SK-N-SH (cell line): ENCODE measurements at regions not wholly inside any gene's neighbourhood (a gene's known extent, or its start where the extent isn't known, plus 50 kb on each side); places are given as distances from the start of the nearest gene placed in this dataset.

Experiments used
- CTCF ChIA-PET: fragments of 300-600, 350-600 bp; formaldehyde crosslinking; extraction: SDS; loops from one replicate; lab custom pipeline; 2021; lab: Yijun Ruan, JAX
- POLR2A ChIA-PET: fragments of 350-600 bp; sonication (Branson Sonifier 250); formaldehyde crosslinking; extraction: SDS; loops from one replicate; lab custom pipeline; 2020; ENCODE audit warnings: antibody characterized with exemption, inconsistent platforms; lab: Yijun Ruan, JAX
- DNase-seq: peaks from one replicate; pipeline ENCODE4 v3.0.0; 2012
- H2AFZ ChIP-seq: fragments of 200-600 bp; sonication (generic); 2 replicates; pipeline ENCODE4 v1.8.1; 2016; ENCODE audit warnings: antibody characterized with exemption, mild to moderate bottlenecking, low read depth
- H3F3A ChIP-seq: fragments of 200-600 bp; sonication (generic); replicated peaks from 2 replicates; pipeline ENCODE3; 2016; ENCODE audit warnings: antibody characterized with exemption, mild to moderate bottlenecking; ENCODE audit not compliant: insufficient read depth
- H3K27ac ChIP-seq, 2 experiments: fragments of 200-500 bp in 1 of 2; fragments of 200-600 bp in 1 of 2; sonication (Bioruptor generic) in 1 of 2; sonication (generic), shearing (Covaris generic) in 1 of 2; 2 replicates each; pipeline versions ENCODE4 v1.5.1 to v1.6.1; 2014 to 2016; ENCODE audit warnings: low read depth in 2 of 2, inconsistent platforms in 1 of 2, low read length in 1 of 2, mild to moderate bottlenecking in 1 of 2, mixed read lengths in 1 of 2
- H3K27me3 ChIP-seq: fragments of 200-600 bp; sonication (generic), shearing (Covaris generic); 2 replicates; pipeline ENCODE4 v1.6.1; 2016; ENCODE audit warnings: mixed run types; ENCODE audit not compliant: insufficient read depth
- H3K36me3 ChIP-seq, 2 experiments: fragments of 200-500 bp in 1 of 2; fragments of 200-600 bp in 1 of 2; sonication (Bioruptor generic) in 1 of 2; sonication (generic) in 1 of 2; replicated peaks in 1 of 2; 2 replicates each; pipeline versions ENCODE3 to v1.5.1; 2014 to 2016; ENCODE audit warnings: low read length in 1 of 2, mild to moderate bottlenecking in 1 of 2; ENCODE audit not compliant: insufficient read depth in 2 of 2, control insufficient read depth in 1 of 2
- H3K4me1 ChIP-seq, 2 experiments: fragments of 200-500 bp in 1 of 2; fragments of 200-600 bp in 1 of 2; sonication (Bioruptor generic) in 1 of 2; sonication (generic), shearing (Covaris generic) in 1 of 2; 2 replicates each; pipeline versions ENCODE4 v1.5.1 to v1.6.1; 2014 to 2016; ENCODE audit warnings: low read depth in 1 of 2, low read length in 1 of 2, mixed run types in 1 of 2; ENCODE audit not compliant: insufficient read depth in 2 of 2, control insufficient read depth in 1 of 2
- H3K4me2 ChIP-seq: fragments of 200-600 bp; sonication (generic), shearing (Covaris generic); 2 replicates; pipeline ENCODE4 v1.6.1; 2017; ENCODE audit warnings: mixed run types
- H3K4me3 ChIP-seq, 2 experiments: fragments of 200-500 bp in 1 of 2; fragments of 200-600 bp in 1 of 2; sonication (Bioruptor generic) in 1 of 2; sonication (generic), shearing (Covaris generic) in 1 of 2; 2 replicates each; pipeline versions ENCODE4 v1.5.1 to v1.8.1; 2014 to 2016; ENCODE audit warnings: low read depth in 2 of 2, inconsistent platforms in 1 of 2, low read length in 1 of 2, mild to moderate bottlenecking in 1 of 2, mixed read lengths in 1 of 2, moderate library complexity in 1 of 2
- H3K79me2 ChIP-seq: fragments of 200-600 bp; sonication (generic); 2 replicates; pipeline ENCODE4 v1.8.1; 2017; ENCODE audit warnings: mild to moderate bottlenecking; ENCODE audit not compliant: insufficient read depth
- H3K9ac ChIP-seq: fragments of 200-600 bp; sonication (generic); 2 replicates; pipeline ENCODE4 v1.6.1; 2017; ENCODE audit warnings: mixed run types
- H3K9me2 ChIP-seq: fragments of 200-600 bp; sonication (generic); 2 replicates; pipeline ENCODE4 v1.6.1; 2017; ENCODE audit warnings: mixed run types
- H3K9me3 ChIP-seq: fragments of 200-600 bp; sonication (generic); 2 replicates; pipeline ENCODE4 v1.6.1; 2017; ENCODE audit warnings: mixed run types, mild to moderate bottlenecking, moderate library complexity
- H4K20me1 ChIP-seq: fragments of 200-600 bp; sonication (generic); 2 replicates; pipeline ENCODE4 v1.6.1; 2017; ENCODE audit warnings: mild to moderate bottlenecking, mixed run types; ENCODE audit not compliant: insufficient read depth
- CHD2 ChIP-seq: fragments of 150-350 bp; IDR thresholded peaks from 2 replicates; pipeline ENCODE4 v1.6.1; 2018; ENCODE audit warnings: low read length; ENCODE audit not compliant: partially characterized antibody
- ELF1 ChIP-seq: IDR thresholded peaks from 2 replicates; pipeline ENCODE4 v1.4.0; 2012
- EP300 ChIP-seq, 2 experiments: IDR thresholded peaks; 2 replicates each; pipeline versions ENCODE4 v1.4.0 to v1.6.1; 2012; ENCODE audit warnings: borderline replicate concordance in 1 of 2, low read depth in 1 of 2, low read length in 1 of 2
- EZH2phosphoT487 ChIP-seq: fragments of 200-600 bp; sonication (generic); IDR thresholded peaks from 2 replicates; pipeline ENCODE4 v1.6.1; 2017; ENCODE audit warnings: low read depth, mixed run types, mild to moderate bottlenecking, antibody characterized with exemption, moderate library complexity, borderline replicate concordance
- FOSL2 ChIP-seq: IDR thresholded peaks from 2 replicates; pipeline ENCODE4 v1.4.0; 2012; ENCODE audit warnings: low read depth, mild to moderate bottlenecking, moderate library complexity, borderline replicate concordance
- POLR2AphosphoS5 ChIP-seq: IDR thresholded peaks from 2 replicates; pipeline ENCODE4 v1.6.1; 2012; ENCODE audit warnings: low read depth, low read length
- RCOR1 ChIP-seq: fragments of 150-350 bp; IDR thresholded peaks from 2 replicates; pipeline ENCODE4 v1.6.1; 2017; ENCODE audit warnings: antibody characterized with exemption, low read length
- SMC3 ChIP-seq: IDR thresholded peaks from 2 replicates; pipeline ENCODE4 v1.6.1; 2012; ENCODE audit warnings: low read depth, low read length, improper control_type of control experiment
- TAF1 ChIP-seq: IDR thresholded peaks from 2 replicates; pipeline ENCODE4 v1.6.1; 2012; ENCODE audit warnings: low read depth, mild to moderate bottlenecking, low read length, moderate library complexity, borderline replicate concordance
- TCF12 ChIP-seq: IDR thresholded peaks from 2 replicates; pipeline ENCODE4 v1.4.0; 2012
- WGBS: methylation state at CpG from one replicate; pipeline ENCODE4 v1.1.6; 2017; ENCODE audit warnings: low lambda C conversion rate; 5-methylcytosine and 5-hydroxymethylcytosine counted together
- TF ChIP-seq, protein P1 (sequence below): fragments of 150-350 bp; IDR thresholded peaks from 2 replicates; pipeline ENCODE4 v1.6.1; 2017; ENCODE audit warnings: antibody characterized with exemption, low read length, low read depth, borderline replicate concordance
- TF ChIP-seq, protein P2 (sequence below): IDR thresholded peaks from 2 replicates; pipeline ENCODE4; 2012
- TF ChIP-seq, protein P3 (sequence below): fragments of 200-600 bp; sonication (generic); IDR thresholded peaks from 2 replicates; pipeline ENCODE4 v1.6.1; 2017; ENCODE audit warnings: antibody characterized with exemption, mild to moderate bottlenecking, moderate library complexity
- TF ChIP-seq, protein P4 (sequence below): fragments of 150-350 bp; IDR thresholded peaks from 2 replicates; pipeline ENCODE4 v1.6.1; 2016; ENCODE audit warnings: mild to moderate bottlenecking, low read depth, low read length

DNA sequence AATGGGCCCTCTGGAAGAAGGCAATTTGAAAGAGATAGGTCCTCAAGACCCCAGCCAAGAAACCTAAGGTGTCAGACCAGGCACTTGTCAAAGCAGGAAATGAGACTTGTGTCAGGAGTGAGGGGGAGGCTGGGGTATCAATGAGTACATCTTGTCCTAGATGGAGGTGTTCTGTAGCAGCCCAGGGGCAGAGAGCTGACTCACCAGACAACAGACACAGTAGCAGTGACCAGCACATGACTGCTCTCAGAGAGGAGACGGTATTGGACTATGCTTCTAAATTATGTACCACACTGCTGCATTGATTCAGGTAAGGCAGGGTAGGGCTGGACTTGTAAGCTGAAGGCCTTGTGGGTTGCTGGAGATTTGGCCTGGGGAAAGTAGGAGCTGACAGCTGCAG, 551.2 kb upstream of the KLF4 start:
- H3K9ac ChIP-seq: no peak overlapping the region
- H3K79me2 ChIP-seq: no peaks in the 10 kb centered on the region
- CTCF ChIA-PET: interaction anchor here (0.7 kb wide), 1 partner anchor 129 kb away, joined by 3 read pairs; no protein-coding TSS in a partner anchor
- TF ChIP-seq FOSL2 (peak; percentile 21; the same call in 1 of the 2 replicates), EZH2phosphoT487 (no peak)
- TF ChIP-seq, all 33 proteins: peak for 1
- H3K27ac ChIP-seq: no peak overlapping the region
- H3K4me2 ChIP-seq: 0 out of 2 replicates have a peak overlapping the region, but pooled peaks have one; percentile 11
- no peaks in the 10 kb centered on the region for H3K9me2 ChIP-seq
- 0 out of 4 replicates have a peak, but pooled peaks cover 0 to 5% of the 10 kb centered on the region in 2 experiments for H3K4me1 ChIP-seq
- no peaks in the 10 kb centered on the region for H3K27me3 ChIP-seq
- POLR2A ChIA-PET: no interaction called here
- 0 out of 2 replicates have a peak, but pooled peaks cover 8% of the 10 kb centered on the region for H3K9me3 ChIP-seq
- no peak overlapping the region for H2AFZ ChIP-seq
- no peak for DNase-seq
- peaks cover 4% of the 10 kb centered on the region for H3F3A ChIP-seq
- peaks cover 0 to 6% of the 10 kb centered on the region in 2 experiments for H3K36me3 ChIP-seq
- 17% methylated on average over 1 of the region's 1 CpG for WGBS
- H3K4me3 ChIP-seq: no peak overlapping the region
- H4K20me1 ChIP-seq: no peaks in the 10 kb centered on the region

DNA sequence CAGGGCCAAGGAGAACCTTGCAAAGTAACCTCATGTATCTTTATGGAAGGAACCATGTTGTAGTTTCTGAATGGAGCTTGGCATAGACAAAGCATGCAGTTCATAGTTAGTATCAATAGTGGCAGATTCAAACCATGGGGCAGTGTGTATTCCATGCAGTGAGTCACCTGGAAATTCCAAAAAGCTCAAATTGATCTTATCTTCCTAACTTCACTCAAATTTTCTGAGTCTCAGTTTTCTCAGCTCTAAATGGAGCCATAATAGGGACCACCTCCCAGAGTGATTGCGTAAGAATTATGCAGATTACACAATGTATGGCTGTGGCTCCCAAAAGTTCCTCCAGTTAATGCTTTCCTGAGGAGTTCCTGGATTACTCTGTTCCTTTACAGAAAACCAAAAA, 549.9 kb upstream of the KLF4 start:
- no peak overlapping the region for H3K27ac ChIP-seq
- no peak overlapping the region for H2AFZ ChIP-seq
- no peaks in the 10 kb centered on the region for H4K20me1 ChIP-seq
- no peaks in the 10 kb centered on the region for H3K9me2 ChIP-seq
- no peaks in the 10 kb centered on the region for H3K79me2 ChIP-seq
- H3K27me3 ChIP-seq: no peaks in the 10 kb centered on the region
- no peak overlapping the region for H3K9ac ChIP-seq
- ChIA-PET POLR2A (interaction anchor here (0.6 kb wide), 1 partner anchor 176 kb away, joined by 3 read pairs; no protein-coding TSS in a partner anchor), CTCF (no interaction called here)
- no peak overlapping the region for H3K4me3 ChIP-seq
- 100% methylated on average over 1 of the region's 1 CpG for WGBS
- TF ChIP-seq POLR2AphosphoS5 (no peak), TAF1 (no peak), EP300 (IDR thresholded peaks at IDR 0.05; ENCODE audit: borderline replicate concordance in 1 of 2, low read depth in 1 of 2, low read length in 1 of 2) (no peak), TCF12 (no peak), ELF1 (no peak), CHD2 (no peak), FOSL2 (no peak), RCOR1 (no peak), EZH2phosphoT487 (no peak), SMC3 (no peak)
- TF ChIP-seq, protein P1, sequence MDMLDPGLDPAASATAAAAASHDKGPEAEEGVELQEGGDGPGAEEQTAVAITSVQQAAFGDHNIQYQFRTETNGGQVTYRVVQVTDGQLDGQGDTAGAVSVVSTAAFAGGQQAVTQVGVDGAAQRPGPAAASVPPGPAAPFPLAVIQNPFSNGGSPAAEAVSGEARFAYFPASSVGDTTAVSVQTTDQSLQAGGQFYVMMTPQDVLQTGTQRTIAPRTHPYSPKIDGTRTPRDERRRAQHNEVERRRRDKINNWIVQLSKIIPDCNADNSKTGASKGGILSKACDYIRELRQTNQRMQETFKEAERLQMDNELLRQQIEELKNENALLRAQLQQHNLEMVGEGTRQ: no peak
- TF ChIP-seq, protein P2, sequence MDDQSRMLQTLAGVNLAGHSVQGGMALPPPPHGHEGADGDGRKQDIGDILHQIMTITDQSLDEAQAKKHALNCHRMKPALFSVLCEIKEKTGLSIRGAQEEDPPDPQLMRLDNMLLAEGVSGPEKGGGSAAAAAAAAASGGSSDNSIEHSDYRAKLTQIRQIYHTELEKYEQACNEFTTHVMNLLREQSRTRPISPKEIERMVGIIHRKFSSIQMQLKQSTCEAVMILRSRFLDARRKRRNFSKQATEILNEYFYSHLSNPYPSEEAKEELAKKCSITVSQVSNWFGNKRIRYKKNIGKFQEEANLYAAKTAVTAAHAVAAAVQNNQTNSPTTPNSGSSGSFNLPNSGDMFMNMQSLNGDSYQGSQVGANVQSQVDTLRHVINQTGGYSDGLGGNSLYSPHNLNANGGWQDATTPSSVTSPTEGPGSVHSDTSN: no peak
- TF ChIP-seq, protein P3, sequence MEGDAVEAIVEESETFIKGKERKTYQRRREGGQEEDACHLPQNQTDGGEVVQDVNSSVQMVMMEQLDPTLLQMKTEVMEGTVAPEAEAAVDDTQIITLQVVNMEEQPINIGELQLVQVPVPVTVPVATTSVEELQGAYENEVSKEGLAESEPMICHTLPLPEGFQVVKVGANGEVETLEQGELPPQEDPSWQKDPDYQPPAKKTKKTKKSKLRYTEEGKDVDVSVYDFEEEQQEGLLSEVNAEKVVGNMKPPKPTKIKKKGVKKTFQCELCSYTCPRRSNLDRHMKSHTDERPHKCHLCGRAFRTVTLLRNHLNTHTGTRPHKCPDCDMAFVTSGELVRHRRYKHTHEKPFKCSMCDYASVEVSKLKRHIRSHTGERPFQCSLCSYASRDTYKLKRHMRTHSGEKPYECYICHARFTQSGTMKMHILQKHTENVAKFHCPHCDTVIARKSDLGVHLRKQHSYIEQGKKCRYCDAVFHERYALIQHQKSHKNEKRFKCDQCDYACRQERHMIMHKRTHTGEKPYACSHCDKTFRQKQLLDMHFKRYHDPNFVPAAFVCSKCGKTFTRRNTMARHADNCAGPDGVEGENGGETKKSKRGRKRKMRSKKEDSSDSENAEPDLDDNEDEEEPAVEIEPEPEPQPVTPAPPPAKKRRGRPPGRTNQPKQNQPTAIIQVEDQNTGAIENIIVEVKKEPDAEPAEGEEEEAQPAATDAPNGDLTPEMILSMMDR: no peak
- TF ChIP-seq, protein P4, sequence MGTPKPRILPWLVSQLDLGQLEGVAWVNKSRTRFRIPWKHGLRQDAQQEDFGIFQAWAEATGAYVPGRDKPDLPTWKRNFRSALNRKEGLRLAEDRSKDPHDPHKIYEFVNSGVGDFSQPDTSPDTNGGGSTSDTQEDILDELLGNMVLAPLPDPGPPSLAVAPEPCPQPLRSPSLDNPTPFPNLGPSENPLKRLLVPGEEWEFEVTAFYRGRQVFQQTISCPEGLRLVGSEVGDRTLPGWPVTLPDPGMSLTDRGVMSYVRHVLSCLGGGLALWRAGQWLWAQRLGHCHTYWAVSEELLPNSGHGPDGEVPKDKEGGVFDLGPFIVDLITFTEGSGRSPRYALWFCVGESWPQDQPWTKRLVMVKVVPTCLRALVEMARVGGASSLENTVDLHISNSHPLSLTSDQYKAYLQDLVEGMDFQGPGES: no peak
- 0 out of 4 replicates have a peak, but pooled peaks cover 0 to 5% of the 10 kb centered on the region in 2 experiments for H3K4me1 ChIP-seq
- 0 out of 2 replicates have a peak, but pooled peaks cover 8% of the 10 kb centered on the region for H3K9me3 ChIP-seq
- H3F3A ChIP-seq: peaks cover 4% of the 10 kb centered on the region
- H3K4me2 ChIP-seq: no peak overlapping the region
- peaks cover 0 to 6% of the 10 kb centered on the region in 2 experiments for H3K36me3 ChIP-seq
- DNase-seq: no peak
